ENCODE measurements at regions not wholly inside any gene's neighbourhood (a gene's known extent, or its start where the extent isn't known, plus 50 kb on each side); places are given as distances from the start of the nearest gene placed in this dataset.

- DNase-seq, result no peak
- in situ Hi-C loops (cut with MboI; ENCODE audit: low pct_unique_long_range_greater_than_20kb, low sequenced_read_pairs), result no loop called here
Observed at GRCh38 chr2:225165052-225165451, 122.8 kb upstream of the DOCK10 start.

GRCh38 chr2:225164401-225165050 lies 122.3 kb upstream of the DOCK10 start:
- in situ Hi-C loops (cut with MboI; ENCODE audit: low pct_unique_long_range_greater_than_20kb, low sequenced_read_pairs), result no loop called here
- no peak for DNase-seq

GRCh38 chr2:225158360-225158759 lies 116.1 kb upstream of the DOCK10 start:
- DNase-seq, result no peak
- in situ Hi-C loops (cut with MboI; ENCODE audit: low pct_unique_long_range_greater_than_20kb, low sequenced_read_pairs), result no loop called here

- DNase-seq, result no peak
- in situ Hi-C loops (cut with MboI; ENCODE audit: low pct_unique_long_range_greater_than_20kb, low sequenced_read_pairs), result no loop called here
Observed at GRCh38 chr2:225156853-225157451, 114.7 kb upstream of the DOCK10 start.

- DNase-seq, result no peak
- in situ Hi-C loops (cut with MboI; ENCODE audit: low pct_unique_long_range_greater_than_20kb, low sequenced_read_pairs), result no loop called here
Observed at GRCh38 chr2:225140723-225141122, 98.5 kb upstream of the DOCK10 start.

- in situ Hi-C loops (cut with MboI; ENCODE audit: low pct_unique_long_range_greater_than_20kb, low sequenced_read_pairs), result no loop called here
Observed at GRCh38 chr2:225137971-225138370, 95.7 kb upstream of the DOCK10 start.

GRCh38 chr2:225136552-225136951 lies 94.3 kb upstream of the DOCK10 start:
- no peak for DNase-seq
- in situ Hi-C loops (cut with MboI; ENCODE audit: low pct_unique_long_range_greater_than_20kb, low sequenced_read_pairs), result no loop called here

More at GRCh38 chr2:225137971-225138370, 95.7 kb upstream of the DOCK10 start:
- DNase-seq, result no peak

- DNase-seq, result no peak
- in situ Hi-C loops (cut with MboI; ENCODE audit: low pct_unique_long_range_greater_than_20kb, low sequenced_read_pairs), result no loop called here
Observed at GRCh38 chr2:225131898-225132297, 89.6 kb upstream of the DOCK10 start.

GRCh38 chr2:225130093-225130492 lies 87.8 kb upstream of the DOCK10 start:
- no peak for DNase-seq
- in situ Hi-C loops (cut with MboI; ENCODE audit: low pct_unique_long_range_greater_than_20kb, low sequenced_read_pairs), result no loop called here

GRCh38 chr2:225124311-225125017 lies 82.2 kb upstream of the DOCK10 start:
- no peak for DNase-seq
- in situ Hi-C loops (cut with MboI; ENCODE audit: low pct_unique_long_range_greater_than_20kb, low sequenced_read_pairs), result no loop called here

- in situ Hi-C loops (cut with MboI; ENCODE audit: low pct_unique_long_range_greater_than_20kb, low sequenced_read_pairs), result no loop called here
- no peak for DNase-seq
Observed at GRCh38 chr2:225122583-225123486, 80.6 kb upstream of the DOCK10 start.

- no peak for DNase-seq
Observed at GRCh38 chr2:225122007-225122406, 79.7 kb upstream of the DOCK10 start.

GRCh38 chr2:225120186-225120585 lies 77.9 kb upstream of the DOCK10 start:
- DNase-seq, result no peak
- in situ Hi-C loops (cut with MboI; ENCODE audit: low pct_unique_long_range_greater_than_20kb, low sequenced_read_pairs), result no loop called here

More at GRCh38 chr2:225122007-225122406, 79.7 kb upstream of the DOCK10 start:
- in situ Hi-C loops (cut with MboI; ENCODE audit: low pct_unique_long_range_greater_than_20kb, low sequenced_read_pairs), result no loop called here

- in situ Hi-C loops (cut with MboI; ENCODE audit: low pct_unique_long_range_greater_than_20kb, low sequenced_read_pairs), result no loop called here
- no peak for DNase-seq
Observed at GRCh38 chr2:225117051-225117716, 74.9 kb upstream of the DOCK10 start.

- DNase-seq, result no peak
- in situ Hi-C loops (cut with MboI; ENCODE audit: low pct_unique_long_range_greater_than_20kb, low sequenced_read_pairs), result no loop called here
Observed at GRCh38 chr2:225114786-225115323, 72.6 kb upstream of the DOCK10 start.

GRCh38 chr2:225113371-225114015 lies 71.2 kb upstream of the DOCK10 start:
- no peak for DNase-seq
- in situ Hi-C loops (cut with MboI; ENCODE audit: low pct_unique_long_range_greater_than_20kb, low sequenced_read_pairs), result no loop called here

- DNase-seq, result no peak
- in situ Hi-C loops (cut with MboI; ENCODE audit: low pct_unique_long_range_greater_than_20kb, low sequenced_read_pairs), result no loop called here
Observed at GRCh38 chr2:225112362-225113126, 70.3 kb upstream of the DOCK10 start.

- DNase-seq, result no peak
- in situ Hi-C loops (cut with MboI; ENCODE audit: low pct_unique_long_range_greater_than_20kb, low sequenced_read_pairs), result no loop called here
Observed at GRCh38 chr2:225108805-225109204, 66.5 kb upstream of the DOCK10 start.
